ENCODE measurements at regions not wholly inside any gene's neighbourhood (a gene's known extent, or its start where the extent isn't known, plus 50 kb on each side); places are given as distances from the start of the nearest gene placed in this dataset.

DNA sequence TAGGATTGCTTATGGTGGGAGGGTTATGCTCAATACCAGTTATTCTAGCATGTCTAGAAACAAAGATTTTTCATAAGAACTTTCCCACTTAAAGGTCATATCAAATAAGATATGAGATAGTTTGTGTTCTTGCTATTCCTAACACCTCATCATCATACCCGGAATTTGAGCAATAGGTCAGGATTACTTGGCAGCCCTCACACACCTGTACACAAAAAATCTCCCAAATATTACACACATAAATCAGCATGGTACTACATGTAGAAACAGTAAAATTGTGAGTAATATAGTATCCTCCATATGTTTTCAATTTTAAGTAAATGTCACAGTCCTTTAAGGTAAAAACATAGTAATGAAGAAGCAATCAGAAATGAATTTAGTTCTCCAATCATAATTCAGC lies 113.7 kb downstream of the SLC25A46 start:
- TF ChIP-seq, protein P1, sequence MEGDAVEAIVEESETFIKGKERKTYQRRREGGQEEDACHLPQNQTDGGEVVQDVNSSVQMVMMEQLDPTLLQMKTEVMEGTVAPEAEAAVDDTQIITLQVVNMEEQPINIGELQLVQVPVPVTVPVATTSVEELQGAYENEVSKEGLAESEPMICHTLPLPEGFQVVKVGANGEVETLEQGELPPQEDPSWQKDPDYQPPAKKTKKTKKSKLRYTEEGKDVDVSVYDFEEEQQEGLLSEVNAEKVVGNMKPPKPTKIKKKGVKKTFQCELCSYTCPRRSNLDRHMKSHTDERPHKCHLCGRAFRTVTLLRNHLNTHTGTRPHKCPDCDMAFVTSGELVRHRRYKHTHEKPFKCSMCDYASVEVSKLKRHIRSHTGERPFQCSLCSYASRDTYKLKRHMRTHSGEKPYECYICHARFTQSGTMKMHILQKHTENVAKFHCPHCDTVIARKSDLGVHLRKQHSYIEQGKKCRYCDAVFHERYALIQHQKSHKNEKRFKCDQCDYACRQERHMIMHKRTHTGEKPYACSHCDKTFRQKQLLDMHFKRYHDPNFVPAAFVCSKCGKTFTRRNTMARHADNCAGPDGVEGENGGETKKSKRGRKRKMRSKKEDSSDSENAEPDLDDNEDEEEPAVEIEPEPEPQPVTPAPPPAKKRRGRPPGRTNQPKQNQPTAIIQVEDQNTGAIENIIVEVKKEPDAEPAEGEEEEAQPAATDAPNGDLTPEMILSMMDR (IDR thresholded peaks at IDR 0.05): no peak

DNA sequence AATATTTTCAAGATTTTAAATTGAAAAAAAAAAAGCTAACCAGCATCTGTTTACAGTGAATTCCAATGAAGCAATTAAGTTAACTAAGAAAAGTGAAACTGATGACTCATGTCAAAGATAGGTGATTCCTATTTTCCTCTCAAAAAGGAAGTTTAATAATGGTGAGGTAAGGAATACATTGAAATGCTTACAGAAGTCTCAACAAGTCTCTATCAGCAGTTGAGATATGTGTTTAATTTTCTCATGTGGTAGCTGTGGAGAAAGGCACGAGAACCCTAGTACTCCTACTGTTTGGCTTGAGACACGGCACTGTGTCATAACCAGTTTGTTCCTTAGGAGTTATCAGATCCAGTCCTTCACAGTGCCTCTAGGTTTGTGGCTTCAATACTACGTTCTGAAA lies 114.5 kb downstream of the SLC25A46 start:
- TF ChIP-seq, protein P1 (IDR thresholded peaks at IDR 0.05): no peak

GRCh38 chr5:110854200-110854599 lies 115.4 kb downstream of the SLC25A46 start:
- TF ChIP-seq, protein P1 (IDR thresholded peaks at IDR 0.05): no peak

- TF ChIP-seq, protein P1 (IDR thresholded peaks at IDR 0.05): no peak
Observed at GRCh38 chr5:110855961-110856360, 117.2 kb downstream of the SLC25A46 start.

- TF ChIP-seq, protein P1 (IDR thresholded peaks at IDR 0.05): peak; percentile 75
Observed at GRCh38 chr5:110865400-110866094, 126.7 kb downstream of the SLC25A46 start.

DNA sequence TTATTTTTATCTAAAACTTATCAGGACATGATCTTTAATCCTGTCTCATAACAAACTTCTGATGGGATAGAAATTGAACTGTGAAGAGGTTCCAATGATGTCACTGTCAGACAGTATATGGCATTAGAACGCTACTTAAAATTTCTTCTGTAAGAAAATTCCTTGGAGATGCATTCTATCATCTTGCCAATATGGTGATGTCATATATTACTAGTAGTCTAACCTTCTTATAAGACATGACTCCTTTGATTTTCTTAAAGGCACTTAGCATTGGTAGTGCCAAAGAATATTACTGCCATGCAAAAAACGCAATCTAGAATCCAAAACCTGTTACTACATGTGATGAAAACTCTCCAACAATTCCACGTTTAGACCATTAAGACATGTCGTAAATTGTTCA lies 131.1 kb downstream of the SLC25A46 start:
- TF ChIP-seq, protein P1 (IDR thresholded peaks at IDR 0.05): no peak

DNA sequence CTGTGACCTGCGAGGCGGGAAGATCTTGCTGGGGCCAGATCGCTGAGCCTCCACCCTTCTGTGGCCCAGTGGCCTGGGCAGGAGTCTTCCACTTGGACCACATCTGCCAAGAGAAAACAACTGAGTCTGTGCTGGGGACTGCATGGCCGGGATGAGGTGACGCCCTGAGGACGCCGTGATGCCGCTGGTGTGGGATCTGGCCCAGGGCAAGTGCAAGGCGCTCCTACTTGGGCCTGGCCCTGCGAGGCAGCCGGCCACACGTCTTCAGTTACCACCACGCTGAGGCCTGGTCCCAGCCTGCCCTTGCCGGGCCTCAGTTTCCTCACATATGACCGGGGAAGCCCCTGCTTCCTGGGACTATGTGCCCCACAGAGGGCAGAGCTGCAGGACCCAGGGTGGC lies 133.4 kb downstream of the SLC25A46 start:
- TF ChIP-seq, protein P1 (IDR thresholded peaks at IDR 0.05): no peak

GRCh38 chr5:110872963-110873362 lies 134.2 kb downstream of the SLC25A46 start:
- TF ChIP-seq, protein P1 (IDR thresholded peaks at IDR 0.05): no peak
